GM12878 (cell line): ENCODE measurements at regions not wholly inside any gene's neighbourhood (a gene's known extent, or its start where the extent isn't known, plus 50 kb on each side); places are given as distances from the start of the nearest gene placed in this dataset.

Experiments
- ATAC-seq: fragments of 200-7000 bp; cut with Tn5 transposase; 3 replicates; pipeline ENCODE4 v1.9.1; 2020; ENCODE audit warnings: mild to moderate bottlenecking, moderate library complexity
- BruUV-seq: library from RNA; stranded (reverse); fragments of 400-500 nt; replicated peaks from 2 replicates; lab custom pipeline; 2021; lab: Mats Ljungman, UMichigan
- CTCF ChIA-PET: fragments of 300-600 bp; sonication (Branson Sonifier 250); formaldehyde crosslinking; extraction: SDS; loops from one replicate; lab custom pipeline; 2021; ENCODE audit warnings: inconsistent platforms; lab: Yijun Ruan, JAX
- POLR2A ChIA-PET: fragments of 350-600 bp; formaldehyde crosslinking; extraction: SDS; loops from one replicate; lab custom pipeline; 2021; ENCODE audit warnings: inconsistent platforms; lab: Charles Lee
- RAD21 ChIA-PET: fragments of 300-600 bp; sonication (Branson Sonifier 250); formaldehyde crosslinking; loops from one replicate; lab custom pipeline; 2023; ENCODE audit warnings: antibody characterized with exemption; ENCODE audit not compliant: unreplicated experiment; lab: Charles Lee
- SMC1A ChIA-PET: fragments of 300-600 bp; sonication (Branson Sonifier 250); formaldehyde crosslinking; loops from one replicate; lab custom pipeline; 2023; ENCODE audit not compliant: unreplicated experiment, uncharacterized antibody; lab: Charles Lee
- DNase-seq: peaks from one replicate; pipeline ENCODE4 v3.0.0-alpha.2; 2011; ENCODE audit warnings: low read depth, low spot score
- FAIRE-seq: peaks from 3 replicates; lab custom pipeline; 2011; peaks lifted over from hg19 to GRCh38; lab: Jason Lieb, UNC
- H2AFZ ChIP-seq: 2 replicates; pipeline ENCODE4 v1.6.0; 2011; ENCODE audit warnings: low read depth, low read length, control low read depth; ENCODE audit not compliant: control insufficient read depth
- H3K27ac ChIP-seq: 2 replicates; pipeline ENCODE4 v1.5.1; 2011; ENCODE audit warnings: control low read depth; ENCODE audit not compliant: control insufficient read depth, insufficient read depth
- H3K27me3 ChIP-seq, 2 experiments: replicated peaks in 1 of 2; 2 replicates each; pipeline versions ENCODE4 v1.6.0 to v1.6.1; 2011; ENCODE audit warnings: low read length in 1 of 2; ENCODE audit not compliant: control insufficient read depth in 2 of 2, insufficient read depth in 2 of 2
- H3K36me3 ChIP-seq, 2 experiments: 2 replicates each; pipeline ENCODE4 v1.5.1; 2011; ENCODE audit warnings: low read length in 1 of 2; ENCODE audit not compliant: control insufficient read depth in 2 of 2, insufficient read depth in 2 of 2
- H3K4me1 ChIP-seq: 2 replicates; pipeline ENCODE4 v1.6.1; 2011; ENCODE audit warnings: mild to moderate bottlenecking, low read length, moderate library complexity, mixed read lengths; ENCODE audit not compliant: control insufficient read depth, insufficient read depth
- H3K4me2 ChIP-seq: 2 replicates; pipeline ENCODE4 v1.6.0; 2011; ENCODE audit warnings: control low read depth; ENCODE audit not compliant: control insufficient read depth, insufficient read depth
- H3K4me3 ChIP-seq: fragments of 200-600 bp; sonication (generic); 2 replicates; pipeline ENCODE4 v1.5.1; 2016
- H3K79me2 ChIP-seq: 2 replicates; pipeline ENCODE4 v1.6.0; 2011; ENCODE audit warnings: low read length; ENCODE audit not compliant: control insufficient read depth, insufficient read depth
- H3K9ac ChIP-seq: 2 replicates; pipeline ENCODE4 v1.8.0; 2011; ENCODE audit warnings: low read length, control low read depth, mixed read lengths; ENCODE audit not compliant: control insufficient read depth, insufficient read depth
- H3K9me3 ChIP-seq: replicated peaks from 3 replicates; pipeline ENCODE4 v1.5.1; 2011; ENCODE audit warnings: mild to moderate bottlenecking, low read length; ENCODE audit not compliant: control insufficient read depth, insufficient read depth
- H4K20me1 ChIP-seq: 2 replicates; pipeline ENCODE4 v1.6.0; 2011; ENCODE audit not compliant: control insufficient read depth, insufficient read depth
- BACH1 ChIP-seq: fragments of 450-650 bp; IDR thresholded peaks from 2 replicates; pipeline ENCODE4 v1.6.1; 2017; ENCODE audit warnings: mild to moderate bottlenecking, borderline replicate concordance
- CBX5 ChIP-seq: sonication (generic); IDR thresholded peaks from 2 replicates; pipeline ENCODE4 v1.6.1; 2016; ENCODE audit warnings: low read depth, moderate library complexity, mild to moderate bottlenecking, inconsistent platforms
- E2F8 ChIP-seq: fragments of 450-650 bp; IDR thresholded peaks from 2 replicates; pipeline ENCODE4 v1.6.1; 2018; ENCODE audit warnings: mild to moderate bottlenecking, low read depth, moderate library complexity; ENCODE audit not compliant: partially characterized antibody
- ESRRA ChIP-seq: IDR thresholded peaks from 2 replicates; pipeline ENCODE4 v1.6.1; 2012; ENCODE audit warnings: mild to moderate bottlenecking, low read length, improper control_type of control experiment
- NFIC ChIP-seq: IDR thresholded peaks from 2 replicates; pipeline ENCODE4 v1.6.1; 2012; ENCODE audit warnings: low read depth, mild to moderate bottlenecking, inconsistent platforms, low read length, moderate library complexity
- NFYB ChIP-seq: IDR thresholded peaks from 2 replicates; pipeline ENCODE4 v1.6.1; 2011; ENCODE audit warnings: low read depth, mild to moderate bottlenecking, low read length, improper control_type of control experiment, moderate library complexity; ENCODE audit not compliant: insufficient read depth
- PKNOX1 ChIP-seq: fragments of 450-650 bp; IDR thresholded peaks from 2 replicates; pipeline ENCODE4 v1.6.1; 2016; ENCODE audit warnings: mild to moderate bottlenecking
- POLR2AphosphoS2 ChIP-seq: IDR thresholded peaks from 2 replicates; pipeline ENCODE4 v1.6.1; 2011; ENCODE audit warnings: low read depth, mild to moderate bottlenecking, low read length, improper control_type of control experiment, moderate library complexity
- RCOR1 ChIP-seq: conservative IDR thresholded peaks from 2 replicates; pipeline ENCODE4 v1.6.1; 2012; ENCODE audit warnings: low read depth, low read length, improper control_type of control experiment
- RUNX3 ChIP-seq: IDR thresholded peaks from 2 replicates; pipeline ENCODE4 v1.6.1; 2012; ENCODE audit warnings: low read length, inconsistent platforms
- TAF1 ChIP-seq: IDR thresholded peaks from 2 replicates; pipeline ENCODE4 v1.6.1; 2011; ENCODE audit warnings: mild to moderate bottlenecking, low read depth, low read length, borderline replicate concordance
- TCF12 ChIP-seq: IDR thresholded peaks from 2 replicates; pipeline ENCODE4 v1.6.1; 2011; ENCODE audit warnings: low read depth, mild to moderate bottlenecking, low read length
- ZBTB4 ChIP-seq: fragments of 450-650 bp; formaldehyde crosslinking; IDR thresholded peaks from 2 replicates; pipeline ENCODE4 v1.4.0; 2022; ENCODE audit warnings: mild to moderate bottlenecking, moderate library complexity
- WGBS: methylation state at CpG from one replicate; pipeline ENCODE4 v1.1.6; 2016; ENCODE audit warnings: low lambda C conversion rate; ENCODE audit not compliant: insufficient replicate concordance, insufficient coverage; ENCODE audit errors: missing lambda C conversion rate; 5-methylcytosine and 5-hydroxymethylcytosine counted together
- in situ Hi-C: fragments of 300-500 bp; cut with MboI; formaldehyde crosslinking; loops from 9 replicates; pipeline ENCODE4 v1.14.3; 2018; ENCODE audit warnings: mixed read lengths
- intact Hi-C: fragments of 100-400 bp; cut with micrococcal nuclease; formaldehyde crosslinking; loops from one replicate; pipeline ENCODE4 v1.14.2; 2022; ENCODE audit not compliant: unreplicated experiment
- TF ChIP-seq, protein P1 (sequence below): fragments of 450-650 bp; conservative IDR thresholded peaks from 2 replicates; pipeline ENCODE4 v1.6.1; 2017; ENCODE audit warnings: mild to moderate bottlenecking, moderate library complexity
- TF ChIP-seq, protein P2 (sequence below): IDR thresholded peaks from 2 replicates; pipeline ENCODE4 v1.6.1; 2011; ENCODE audit warnings: mild to moderate bottlenecking, low read depth, low read length, moderate library complexity; ENCODE audit not compliant: insufficient replicate concordance

GRCh38 chr18:10354890-10355289, 99.5 kb upstream of the APCDD1 start:
- peaks cover 0 to 1% of the 10 kb centered on the region in 2 experiments; a peak in 2 of 4 replicates for H3K27me3 ChIP-seq
- RAD21 ChIA-PET: no interaction called here
- no peak for TF ChIP-seq RUNX3
- TF ChIP-seq RCOR1: no peak
- TF ChIP-seq TCF12: no peak
- TF ChIP-seq, protein P1, sequence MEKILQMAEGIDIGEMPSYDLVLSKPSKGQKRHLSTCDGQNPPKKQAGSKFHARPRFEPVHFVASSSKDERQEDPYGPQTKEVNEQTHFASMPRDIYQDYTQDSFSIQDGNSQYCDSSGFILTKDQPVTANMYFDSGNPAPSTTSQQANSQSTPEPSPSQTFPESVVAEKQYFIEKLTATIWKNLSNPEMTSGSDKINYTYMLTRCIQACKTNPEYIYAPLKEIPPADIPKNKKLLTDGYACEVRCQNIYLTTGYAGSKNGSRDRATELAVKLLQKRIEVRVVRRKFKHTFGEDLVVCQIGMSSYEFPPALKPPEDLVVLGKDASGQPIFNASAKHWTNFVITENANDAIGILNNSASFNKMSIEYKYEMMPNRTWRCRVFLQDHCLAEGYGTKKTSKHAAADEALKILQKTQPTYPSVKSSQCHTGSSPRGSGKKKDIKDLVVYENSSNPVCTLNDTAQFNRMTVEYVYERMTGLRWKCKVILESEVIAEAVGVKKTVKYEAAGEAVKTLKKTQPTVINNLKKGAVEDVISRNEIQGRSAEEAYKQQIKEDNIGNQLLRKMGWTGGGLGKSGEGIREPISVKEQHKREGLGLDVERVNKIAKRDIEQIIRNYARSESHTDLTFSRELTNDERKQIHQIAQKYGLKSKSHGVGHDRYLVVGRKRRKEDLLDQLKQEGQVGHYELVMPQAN: no peak
- no peak for TF ChIP-seq BACH1
- no peak for TF ChIP-seq ZBTB4 (CRISPR knock-in tag)
- TF ChIP-seq ESRRA: no peak
- TF ChIP-seq POLR2AphosphoS2: no peak
- no peak for TF ChIP-seq PKNOX1
- no peak for TF ChIP-seq NFIC
- TF ChIP-seq, protein P2, sequence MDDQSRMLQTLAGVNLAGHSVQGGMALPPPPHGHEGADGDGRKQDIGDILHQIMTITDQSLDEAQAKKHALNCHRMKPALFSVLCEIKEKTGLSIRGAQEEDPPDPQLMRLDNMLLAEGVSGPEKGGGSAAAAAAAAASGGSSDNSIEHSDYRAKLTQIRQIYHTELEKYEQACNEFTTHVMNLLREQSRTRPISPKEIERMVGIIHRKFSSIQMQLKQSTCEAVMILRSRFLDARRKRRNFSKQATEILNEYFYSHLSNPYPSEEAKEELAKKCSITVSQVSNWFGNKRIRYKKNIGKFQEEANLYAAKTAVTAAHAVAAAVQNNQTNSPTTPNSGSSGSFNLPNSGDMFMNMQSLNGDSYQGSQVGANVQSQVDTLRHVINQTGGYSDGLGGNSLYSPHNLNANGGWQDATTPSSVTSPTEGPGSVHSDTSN: no peak
- TF ChIP-seq TAF1: no peak
- TF ChIP-seq CBX5: no peak
- no peak for TF ChIP-seq E2F8
- TF ChIP-seq NFYB: no peak

More at GRCh38 chr18:10354890-10355289, 99.5 kb upstream of the APCDD1 start:
- H2AFZ ChIP-seq: no peak overlapping the region
- no peaks in the 10 kb centered on the region for H4K20me1 ChIP-seq
- no TSS peak for BruUV-seq
- WGBS: 0% methylated on average over 1 of the region's 1 CpG
- ATAC-seq (no peak), DNase-seq (no peak), FAIRE-seq (no peak)
- H3K79me2 ChIP-seq: no peaks in the 10 kb centered on the region
- in situ Hi-C loops: no loop called here
- no peak overlapping the region for H3K4me2 ChIP-seq
- H3K9me3 ChIP-seq: peaks cover 3% of the 10 kb centered on the region; the same call in 1 of the 3 replicates
- H3K36me3 ChIP-seq: no peaks in the 10 kb centered on the region
- SMC1A ChIA-PET: no interaction called here
- intact Hi-C loops: no loop called here
- POLR2A ChIA-PET: no interaction called here
- no peaks in the 10 kb centered on the region for H3K4me1 ChIP-seq
- no peak overlapping the region for H3K9ac ChIP-seq
- no peak overlapping the region for H3K4me3 ChIP-seq
- CTCF ChIA-PET: no interaction called here
- no peak overlapping the region for H3K27ac ChIP-seq
